OCI-LY1 (cell line): ENCODE measurements at regions not wholly inside any gene's neighbourhood (a gene's known extent, or its start where the extent isn't known, plus 50 kb on each side); places are given as distances from the start of the nearest gene placed in this dataset.

ENCODE experiments used
- H2AFZ ChIP-seq: fragments of 200-600 bp; sonication (generic), shearing (Covaris generic); 2 replicates; pipeline ENCODE4 v1.6.0; 2014; ENCODE audit warnings: antibody characterized with exemption, mild to moderate bottlenecking, low read length
- H3F3A ChIP-seq: fragments of 200-600 bp; sonication (generic), shearing (Covaris generic); 2 replicates; pipeline ENCODE4 v1.6.0; 2014; ENCODE audit warnings: mild to moderate bottlenecking, antibody characterized with exemption, low read length, moderate library complexity; ENCODE audit not compliant: insufficient read depth
- H3K27ac ChIP-seq: fragments of 200-600 bp; sonication (generic); 2 replicates; pipeline ENCODE4 v1.5.1; 2014; ENCODE audit warnings: low read length, mixed run types, mild to moderate bottlenecking, low read depth; ENCODE audit not compliant: poor library complexity, severe bottlenecking
- H3K27me3 ChIP-seq: fragments of 200-600 bp; sonication (generic); 2 replicates; pipeline ENCODE4 v1.6.0; 2014; ENCODE audit warnings: antibody characterized with exemption, mild to moderate bottlenecking, low read length, moderate library complexity; ENCODE audit not compliant: insufficient read depth
- H3K36me3 ChIP-seq: fragments of 200-600 bp; sonication (generic); 2 replicates; pipeline ENCODE4 v1.6.1; 2014; ENCODE audit warnings: mild to moderate bottlenecking, antibody characterized with exemption, low read length, moderate library complexity, mixed read lengths; ENCODE audit not compliant: insufficient read depth
- H3K4me1 ChIP-seq: fragments of 200-600 bp; sonication (generic); 2 replicates; pipeline ENCODE4 v1.5.1; 2014; ENCODE audit warnings: mild to moderate bottlenecking, low read length, moderate library complexity; ENCODE audit not compliant: insufficient read depth, severe bottlenecking
- H3K4me2 ChIP-seq: fragments of 200-600 bp; sonication (generic), shearing (Covaris generic); 2 replicates; pipeline ENCODE4 v1.6.1; 2014; ENCODE audit warnings: low read length
- H3K4me3 ChIP-seq: fragments of 200-600 bp; sonication (generic); 2 replicates; pipeline ENCODE4 v1.5.1; 2014; ENCODE audit warnings: low read length, low read depth, mild to moderate bottlenecking, mixed read lengths; ENCODE audit not compliant: poor library complexity, severe bottlenecking
- H3K79me2 ChIP-seq: fragments of 200-600 bp; shearing (Covaris generic); 2 replicates; pipeline ENCODE4 v1.6.1; 2016; ENCODE audit warnings: mixed run types, low read length, mixed read lengths; ENCODE audit not compliant: insufficient read depth
- H3K9ac ChIP-seq: fragments of 200-600 bp; sonication (generic), shearing (Covaris generic); 2 replicates; pipeline ENCODE4 v1.6.1; 2014; ENCODE audit warnings: mild to moderate bottlenecking, low read length, mixed read lengths
- H3K9me2 ChIP-seq: fragments of 200-600 bp; sonication (generic), shearing (Covaris generic); 2 replicates; pipeline ENCODE4 v1.6.1; 2014; ENCODE audit warnings: low read depth, mild to moderate bottlenecking, low read length, mixed read lengths
- H3K9me3 ChIP-seq: fragments of 200-600 bp; shearing (Covaris generic); 2 replicates; pipeline ENCODE4 v1.6.1; 2014; ENCODE audit warnings: low read length, mixed read lengths
- H4K20me1 ChIP-seq: fragments of 200-600 bp; sonication (generic), shearing (Covaris generic); 2 replicates; pipeline ENCODE4 v1.6.0; 2016; ENCODE audit warnings: mild to moderate bottlenecking, low read length; ENCODE audit not compliant: insufficient read depth
- EZH2 ChIP-seq: fragments of 200-600 bp; sonication (generic), shearing (Covaris generic); IDR thresholded peaks from 2 replicates; pipeline ENCODE4 v1.8.0; 2017; ENCODE audit warnings: borderline replicate concordance, mixed run types, mild to moderate bottlenecking, antibody characterized with exemption, low read length, moderate library complexity, mixed read lengths
- TF ChIP-seq, protein P1 (sequence below): fragments of 200-600 bp; sonication (generic), shearing (Covaris generic); IDR thresholded peaks from 2 replicates; pipeline ENCODE4 v1.5.1; 2017; ENCODE audit warnings: mild to moderate bottlenecking, antibody characterized with exemption, low read length, moderate library complexity, mixed read lengths

- H3K9me2 ChIP-seq = no peaks in the 10 kb centered on the region
- no peak overlapping the region for H3K27ac ChIP-seq
- H3K27me3 ChIP-seq = no peaks in the 10 kb centered on the region
Measured at GRCh38 chrX:95640226-95640625, 1044.4 kb upstream of the DIAPH2 start.

DNA sequence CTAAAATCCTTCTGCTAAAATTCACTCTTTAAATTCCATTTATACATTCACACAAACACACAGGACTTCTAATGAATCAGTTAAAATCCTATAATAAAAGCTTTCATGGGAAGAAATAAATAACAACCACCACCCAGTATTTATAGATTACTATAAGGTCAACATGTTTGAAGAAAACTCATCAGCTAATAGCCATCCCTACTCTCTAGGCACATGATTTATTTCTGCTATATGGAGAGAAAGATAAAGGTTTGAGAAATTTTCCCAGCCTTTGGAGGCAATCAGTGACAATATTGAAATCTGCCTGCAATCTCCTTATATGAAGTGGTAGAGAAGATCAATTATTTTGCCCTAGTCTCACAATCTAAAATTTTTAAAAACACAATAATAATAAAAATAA lies 1038.9 kb upstream of the DIAPH2 start:
- no peak overlapping the region for H2AFZ ChIP-seq
- no peaks in the 10 kb centered on the region for H3K36me3 ChIP-seq
- no peak overlapping the region for H3K4me3 ChIP-seq
- H3K27me3 ChIP-seq = no peaks in the 10 kb centered on the region
- no peak overlapping the region for H3K4me2 ChIP-seq
- H3K79me2 ChIP-seq = no peaks in the 10 kb centered on the region
- H4K20me1 ChIP-seq = no peaks in the 10 kb centered on the region
- no peak for TF ChIP-seq EZH2
- TF ChIP-seq, protein P1, sequence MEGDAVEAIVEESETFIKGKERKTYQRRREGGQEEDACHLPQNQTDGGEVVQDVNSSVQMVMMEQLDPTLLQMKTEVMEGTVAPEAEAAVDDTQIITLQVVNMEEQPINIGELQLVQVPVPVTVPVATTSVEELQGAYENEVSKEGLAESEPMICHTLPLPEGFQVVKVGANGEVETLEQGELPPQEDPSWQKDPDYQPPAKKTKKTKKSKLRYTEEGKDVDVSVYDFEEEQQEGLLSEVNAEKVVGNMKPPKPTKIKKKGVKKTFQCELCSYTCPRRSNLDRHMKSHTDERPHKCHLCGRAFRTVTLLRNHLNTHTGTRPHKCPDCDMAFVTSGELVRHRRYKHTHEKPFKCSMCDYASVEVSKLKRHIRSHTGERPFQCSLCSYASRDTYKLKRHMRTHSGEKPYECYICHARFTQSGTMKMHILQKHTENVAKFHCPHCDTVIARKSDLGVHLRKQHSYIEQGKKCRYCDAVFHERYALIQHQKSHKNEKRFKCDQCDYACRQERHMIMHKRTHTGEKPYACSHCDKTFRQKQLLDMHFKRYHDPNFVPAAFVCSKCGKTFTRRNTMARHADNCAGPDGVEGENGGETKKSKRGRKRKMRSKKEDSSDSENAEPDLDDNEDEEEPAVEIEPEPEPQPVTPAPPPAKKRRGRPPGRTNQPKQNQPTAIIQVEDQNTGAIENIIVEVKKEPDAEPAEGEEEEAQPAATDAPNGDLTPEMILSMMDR = no peak
- no peak overlapping the region for H3K9ac ChIP-seq
- H3K4me1 ChIP-seq = no peaks in the 10 kb centered on the region
- no peak overlapping the region for H3K27ac ChIP-seq
- H3K9me2 ChIP-seq = no peaks in the 10 kb centered on the region
- H3F3A ChIP-seq = no peaks in the 10 kb centered on the region
- H3K9me3 ChIP-seq = no peaks in the 10 kb centered on the region

More at GRCh38 chrX:95640226-95640625, 1044.4 kb upstream of the DIAPH2 start:
- Histone ChIP-seq H3K4me1 (no peaks in the 10 kb centered on the region), H3K9ac (no peak overlapping the region), H3K4me3 (no peak overlapping the region), H3K36me3 (no peaks in the 10 kb centered on the region), H3K79me2 (no peaks in the 10 kb centered on the region), H3F3A (no peaks in the 10 kb centered on the region), H4K20me1 (no peaks in the 10 kb centered on the region), H2AFZ (no peak overlapping the region), H3K4me2 (no peak overlapping the region), H3K9me3 (no peaks in the 10 kb centered on the region)
- TF ChIP-seq EZH2 = no peak
- TF ChIP-seq, protein P1 = no peak

GRCh38 chrX:95662200-95662599 lies 1022.4 kb upstream of the DIAPH2 start:
- Histone ChIP-seq H3K9me3 (no peaks in the 10 kb centered on the region), H3K79me2 (no peaks in the 10 kb centered on the region), H3F3A (no peaks in the 10 kb centered on the region), H3K27ac (no peak overlapping the region), H3K4me3 (no peak overlapping the region), H3K4me2 (no peak overlapping the region), H2AFZ (no peak overlapping the region), H3K9ac (no peak overlapping the region), H3K36me3 (no peaks in the 10 kb centered on the region), H3K27me3 (no peaks in the 10 kb centered on the region), H3K9me2 (no peaks in the 10 kb centered on the region), H4K20me1 (no peaks in the 10 kb centered on the region), H3K4me1 (no peaks in the 10 kb centered on the region)
- no peak for TF ChIP-seq EZH2
- TF ChIP-seq, protein P1 = no peak
